Endothelial cell of umbilical vein (primary cell): ENCODE measurements at regions not wholly inside any gene's neighbourhood (a gene's known extent, or its start where the extent isn't known, plus 50 kb on each side); places are given as distances from the start of the nearest gene placed in this dataset.

ENCODE experiments used
- BruUV-seq: library from RNA; stranded (reverse); fragments of 400-500 nt; replicated peaks from 2 replicates; lab custom pipeline; 2021; lab: Mats Ljungman, UMichigan
- CTCF ChIA-PET: fragments of 300-600, 350-600 bp; sonication (Branson Sonifier 250); formaldehyde crosslinking; loops from one replicate; lab custom pipeline; 2021; ENCODE audit warnings: antibody characterized with exemption, inconsistent platforms; lab: Charles Lee
- POLR2A ChIA-PET: fragments of 300-600, 350-600 bp; sonication (Branson Sonifier 250); formaldehyde crosslinking; loops from one replicate; lab custom pipeline; 2021; ENCODE audit warnings: antibody characterized with exemption, inconsistent platforms; lab: Charles Lee
- DNase-seq: peaks from one replicate; pipeline ENCODE4 v3.0.0-alpha.2; 2011; ENCODE audit warnings: low read depth, low spot score
- FAIRE-seq: peaks from 2 replicates; lab custom pipeline; 2011; peaks lifted over from hg19 to GRCh38; lab: Jason Lieb, UNC
- H2AFZ ChIP-seq: 2 replicates; pipeline ENCODE4 v1.6.0; 2012; ENCODE audit warnings: low read depth, low read length, control low read depth, inconsistent platforms
- H3K27ac ChIP-seq: 2 replicates; pipeline ENCODE4 v1.5.1; 2011; ENCODE audit warnings: low read depth, mild to moderate bottlenecking, control low read depth, low read length, moderate library complexity; ENCODE audit not compliant: insufficient read depth
- H3K27me3 ChIP-seq, 2 experiments: 2 replicates each; pipeline versions ENCODE4 v1.6.0 to v1.6.1; 2011; ENCODE audit warnings: low read length in 2 of 2, mixed read lengths in 1 of 2; ENCODE audit not compliant: control insufficient read depth in 2 of 2, insufficient read depth in 2 of 2
- H3K36me3 ChIP-seq, 2 experiments: 2 replicates in 1 of 2; 3 replicates in 1 of 2; pipeline ENCODE4 v1.5.1; 2011; ENCODE audit warnings: low read length in 2 of 2, mild to moderate bottlenecking in 1 of 2, moderate library complexity in 1 of 2; ENCODE audit not compliant: control insufficient read depth in 2 of 2, insufficient read depth in 2 of 2; ENCODE audit errors: extremely low read depth in 1 of 2
- H3K4me1 ChIP-seq: 3 replicates; pipeline ENCODE4 v1.5.1; 2011; ENCODE audit warnings: mild to moderate bottlenecking, low read length; ENCODE audit not compliant: control insufficient read depth, insufficient read depth; ENCODE audit errors: extremely low read depth
- H3K4me2 ChIP-seq: 2 replicates; pipeline ENCODE4 v1.6.1; 2011; ENCODE audit warnings: low read length, control low read depth, mixed read lengths; ENCODE audit not compliant: insufficient read depth
- H3K4me3 ChIP-seq, 3 experiments: fragments of 200-600 bp in 1 of 3; sonication (generic), shearing (Covaris generic) in 1 of 3; replicated peaks in 1 of 3; 2 replicates each; pipeline ENCODE4 v1.5.1; 2011 to 2016; ENCODE audit warnings: control low read depth in 3 of 3, low read length in 3 of 3, mild to moderate bottlenecking in 2 of 3, inconsistent platforms in 1 of 3, low read depth in 1 of 3, moderate library complexity in 1 of 3; ENCODE audit not compliant: insufficient read depth in 1 of 3
- H3K79me2 ChIP-seq: 2 replicates; pipeline ENCODE4 v1.6.0; 2012; ENCODE audit warnings: low read length, inconsistent platforms; ENCODE audit not compliant: control insufficient read depth, insufficient read depth
- H3K9ac ChIP-seq: replicated peaks from 2 replicates; pipeline ENCODE3; 2011; ENCODE audit warnings: low read length, control low read depth; ENCODE audit not compliant: insufficient read depth; ENCODE audit errors: extremely low read depth
- H3K9me1 ChIP-seq: replicated peaks from 3 replicates; pipeline ENCODE4 v1.6.0; 2011; ENCODE audit warnings: mild to moderate bottlenecking, low read length; ENCODE audit not compliant: control insufficient read depth, insufficient read depth; ENCODE audit errors: extremely low read depth
- H3K9me3 ChIP-seq: replicated peaks from 2 replicates; pipeline ENCODE4 v1.5.1; 2012; ENCODE audit warnings: low read length, inconsistent platforms; ENCODE audit not compliant: control insufficient read depth, insufficient read depth
- H4K20me1 ChIP-seq: replicated peaks from 2 replicates; pipeline ENCODE3; 2011; ENCODE audit warnings: mild to moderate bottlenecking, low read length; ENCODE audit not compliant: control insufficient read depth, insufficient read depth; ENCODE audit errors: extremely low read depth
- EZH2 ChIP-seq: IDR thresholded peaks from 2 replicates; pipeline ENCODE4 v1.6.1; 2012; ENCODE audit warnings: borderline replicate concordance, low read depth, mild to moderate bottlenecking, moderate library complexity, low read length, inconsistent platforms; ENCODE audit not compliant: severe bottlenecking
- FOS ChIP-seq: IDR thresholded peaks from 2 replicates; pipeline ENCODE4 v1.6.1; 2011; ENCODE audit warnings: mild to moderate bottlenecking, low read length, moderate library complexity, borderline replicate concordance; ENCODE audit not compliant: insufficient read depth
- GATA2 ChIP-seq: IDR thresholded peaks from 2 replicates; pipeline ENCODE4 v1.7.0; 2011; ENCODE audit warnings: low read depth, mild to moderate bottlenecking, moderate library complexity, mixed read lengths, low read length; ENCODE audit not compliant: insufficient read length, insufficient read depth
- JUN ChIP-seq: IDR thresholded peaks from 2 replicates; pipeline ENCODE4 v1.6.1; 2011; ENCODE audit warnings: borderline replicate concordance, low read depth; ENCODE audit not compliant: insufficient read length, insufficient read depth
- MYC ChIP-seq: IDR thresholded peaks from one replicate; pipeline ENCODE4 v1.6.1; 2011; ENCODE audit warnings: mild to moderate bottlenecking, low read depth, low read length
- POLR2A ChIP-seq: IDR thresholded peaks from 2 replicates; pipeline ENCODE4 v1.6.1; 2012; ENCODE audit warnings: low read depth, mild to moderate bottlenecking, control low read depth, low read length
- POLR2AphosphoS5 ChIP-seq: IDR thresholded peaks from 2 replicates; pipeline ENCODE4 v1.6.1; 2012; ENCODE audit warnings: low read depth, mild to moderate bottlenecking, control low read depth, low read length, moderate library complexity; ENCODE audit not compliant: insufficient read depth
- dilution Hi-C: fragments of 300-500 bp; cut with MboI; formaldehyde crosslinking; loops from one replicate; pipeline ENCODE4 v1.15.0; 2019; ENCODE audit warnings: low sequenced_read_pairs; ENCODE audit not compliant: extremely low pct_ligation_motif_present
- intact Hi-C: fragments of 100-400 bp; cut with micrococcal nuclease; formaldehyde crosslinking; loops from one replicate; pipeline ENCODE4 v1.10.0; 2022
- TF ChIP-seq, protein P1 (sequence below), 2 donors: IDR thresholded peaks; 1 replicate in 1 of 2; 2 replicates in 1 of 2; pipeline ENCODE4 v1.5.1; 2011; ENCODE audit warnings: low read length in 2 of 2, mild to moderate bottlenecking in 2 of 2, moderate library complexity in 2 of 2, control low read depth in 1 of 2, inconsistent platforms in 1 of 2, low read depth in 1 of 2; ENCODE audit not compliant: insufficient read depth in 1 of 2; ENCODE audit errors: extremely low read depth in 1 of 2
- TF ChIP-seq, protein P2 (sequence below): IDR thresholded peaks from 2 replicates; pipeline ENCODE4 v1.6.1; 2011; ENCODE audit not compliant: insufficient read depth, insufficient read length

DNA sequence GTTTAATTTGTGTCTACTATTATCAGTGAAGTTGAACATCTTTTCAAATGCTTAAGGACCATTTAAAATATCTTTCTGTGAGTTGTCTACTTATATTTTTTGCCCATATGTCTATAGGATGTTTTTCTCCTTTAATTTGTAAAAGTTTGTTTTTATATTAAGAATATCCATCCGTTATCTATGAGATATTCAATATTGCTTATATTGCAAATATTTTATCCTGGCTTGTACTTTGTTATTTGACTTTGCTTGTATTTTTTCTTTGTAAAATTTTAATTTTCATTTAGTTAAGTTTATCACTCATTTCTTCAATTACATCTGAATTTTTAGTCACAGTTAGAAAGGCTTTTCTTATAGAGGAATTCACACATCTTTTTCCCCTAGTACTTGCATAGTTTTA lies 117.0 kb upstream of the MLIP start:
- Histone ChIP-seq H3K9me3 (no peaks in the 10 kb centered on the region), H3K4me3 (no peak overlapping the region), H4K20me1 (no peaks in the 10 kb centered on the region), H3K9me1 (no peaks in the 10 kb centered on the region), H3K27ac (no peak overlapping the region), H3K27me3 (no peaks in the 10 kb centered on the region), H3K9ac (no peak overlapping the region), H3K36me3 (no peaks in the 10 kb centered on the region), H3K4me1 (no peaks in the 10 kb centered on the region), H3K4me2 (no peak overlapping the region), H2AFZ (no peak overlapping the region), H3K79me2 (no peaks in the 10 kb centered on the region)
- no TSS peak for BruUV-seq
- TF ChIP-seq MYC (no peak), POLR2A (no peak), EZH2 (no peak), GATA2 (no peak), POLR2AphosphoS5 (no peak), JUN (no peak), FOS (no peak)
- TF ChIP-seq, protein P1, sequence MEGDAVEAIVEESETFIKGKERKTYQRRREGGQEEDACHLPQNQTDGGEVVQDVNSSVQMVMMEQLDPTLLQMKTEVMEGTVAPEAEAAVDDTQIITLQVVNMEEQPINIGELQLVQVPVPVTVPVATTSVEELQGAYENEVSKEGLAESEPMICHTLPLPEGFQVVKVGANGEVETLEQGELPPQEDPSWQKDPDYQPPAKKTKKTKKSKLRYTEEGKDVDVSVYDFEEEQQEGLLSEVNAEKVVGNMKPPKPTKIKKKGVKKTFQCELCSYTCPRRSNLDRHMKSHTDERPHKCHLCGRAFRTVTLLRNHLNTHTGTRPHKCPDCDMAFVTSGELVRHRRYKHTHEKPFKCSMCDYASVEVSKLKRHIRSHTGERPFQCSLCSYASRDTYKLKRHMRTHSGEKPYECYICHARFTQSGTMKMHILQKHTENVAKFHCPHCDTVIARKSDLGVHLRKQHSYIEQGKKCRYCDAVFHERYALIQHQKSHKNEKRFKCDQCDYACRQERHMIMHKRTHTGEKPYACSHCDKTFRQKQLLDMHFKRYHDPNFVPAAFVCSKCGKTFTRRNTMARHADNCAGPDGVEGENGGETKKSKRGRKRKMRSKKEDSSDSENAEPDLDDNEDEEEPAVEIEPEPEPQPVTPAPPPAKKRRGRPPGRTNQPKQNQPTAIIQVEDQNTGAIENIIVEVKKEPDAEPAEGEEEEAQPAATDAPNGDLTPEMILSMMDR (IDR thresholded peaks at IDR 0.05; ENCODE audit: extremely low read depth in 1 of 2, insufficient read depth in 1 of 2, low read depth in 1 of 2, low read length in 2 of 2): no peak
- TF ChIP-seq, protein P2, sequence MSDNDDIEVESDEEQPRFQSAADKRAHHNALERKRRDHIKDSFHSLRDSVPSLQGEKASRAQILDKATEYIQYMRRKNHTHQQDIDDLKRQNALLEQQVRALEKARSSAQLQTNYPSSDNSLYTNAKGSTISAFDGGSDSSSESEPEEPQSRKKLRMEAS: no peak
- ChIA-PET POLR2A (no interaction called here), CTCF (no interaction called here)
- intact Hi-C loops (no loop called here), dilution Hi-C loops (no loop called here)
- DNase-seq: no peak
- FAIRE-seq: no peak
